SK-N-DZ (cell line): ENCODE measurements at regions not wholly inside any gene's neighbourhood (a gene's known extent, or its start where the extent isn't known, plus 50 kb on each side); places are given as distances from the start of the nearest gene placed in this dataset.
"Not testable (repeated sequence)": the region's sequence is repeated elsewhere in the genome, so short reads cannot be mapped to it uniquely, and the experiment has no call there.

ENCODE experiments used
- DNase-seq: peaks from one replicate; pipeline ENCODE4 v3.0.0-alpha.2; 2015; ENCODE audit warnings: low spot score

DNA sequence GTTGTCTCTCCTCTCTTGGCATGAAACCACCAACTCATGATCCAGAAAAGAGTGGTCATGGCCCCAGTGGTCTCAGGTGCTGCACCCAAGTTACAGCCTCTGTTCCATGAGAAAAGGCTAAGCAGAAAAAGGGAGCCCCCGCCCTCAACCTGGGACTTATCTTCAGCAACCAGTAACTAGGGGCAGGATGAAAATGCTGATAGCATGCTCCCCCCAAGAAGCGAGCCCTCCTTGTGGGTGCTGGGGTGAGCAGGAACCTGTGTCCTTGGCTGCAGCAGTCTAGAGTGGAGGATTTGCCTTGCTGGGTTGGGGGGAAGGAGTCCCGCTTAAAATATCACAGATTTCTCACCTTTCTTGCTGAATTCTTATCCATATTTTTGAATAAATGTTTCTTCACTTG is 490.0 kb downstream of the SUCLG1 start:
- DNase-seq = no peak

DNA sequence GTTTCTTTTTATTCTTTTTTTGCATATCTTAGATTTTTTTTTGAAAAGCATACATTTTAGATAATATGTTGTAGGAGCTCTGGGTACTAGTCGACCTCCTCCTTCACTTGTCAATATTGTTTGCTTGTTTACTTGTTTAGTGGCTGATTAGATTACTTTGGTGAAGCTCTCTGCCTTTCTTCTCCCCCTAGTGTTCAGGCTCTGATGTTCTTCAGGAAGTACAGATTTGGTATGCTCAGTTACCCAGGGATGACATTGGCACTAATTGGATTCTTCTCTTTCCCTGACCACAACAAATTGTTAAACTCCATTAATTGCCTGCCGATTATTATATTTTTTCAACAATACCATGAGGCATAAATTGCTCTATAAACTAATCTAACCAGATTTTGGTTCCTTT is 491.2 kb downstream of the SUCLG1 start:
- no peak for DNase-seq

DNA sequence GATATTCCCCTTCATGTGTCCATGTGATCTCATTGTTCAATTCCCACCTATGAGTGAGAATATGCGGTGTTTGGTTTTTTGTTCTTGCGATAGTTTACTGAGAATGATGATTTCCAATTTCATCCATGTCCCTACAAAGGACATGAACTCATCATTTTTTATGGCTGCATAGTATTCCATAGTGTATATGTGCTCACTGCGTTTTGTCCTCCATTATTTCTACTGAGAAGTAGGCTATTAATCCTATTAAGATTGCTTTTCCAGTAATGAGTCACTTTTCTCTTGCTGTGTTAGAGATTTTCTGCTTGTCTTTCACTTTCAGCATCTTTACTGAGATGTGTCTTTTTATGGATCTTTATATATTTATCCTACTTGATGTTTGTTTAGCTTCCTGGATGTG is 492.1 kb downstream of the SUCLG1 start:
- DNase-seq = not testable (repeated sequence)

DNA sequence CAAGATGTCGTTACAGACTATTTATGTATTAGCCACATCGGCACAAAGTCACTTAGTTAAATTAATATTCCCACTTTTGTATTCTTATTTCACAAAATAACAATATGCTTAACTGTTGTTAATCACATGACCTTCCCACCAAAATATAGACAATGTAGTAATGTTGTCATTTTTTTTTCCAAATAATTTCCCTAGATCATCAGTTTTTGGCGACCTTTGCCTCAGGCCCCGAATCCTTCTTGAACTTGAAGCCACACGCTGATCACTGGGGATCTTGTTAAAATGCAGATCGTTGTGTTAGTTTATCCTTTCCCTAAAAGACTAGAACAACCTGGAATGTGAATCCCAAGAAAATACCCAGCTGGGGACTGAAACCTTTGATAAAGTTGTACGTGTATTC is 497.6 kb downstream of the SUCLG1 start:
- no peak for DNase-seq

DNA sequence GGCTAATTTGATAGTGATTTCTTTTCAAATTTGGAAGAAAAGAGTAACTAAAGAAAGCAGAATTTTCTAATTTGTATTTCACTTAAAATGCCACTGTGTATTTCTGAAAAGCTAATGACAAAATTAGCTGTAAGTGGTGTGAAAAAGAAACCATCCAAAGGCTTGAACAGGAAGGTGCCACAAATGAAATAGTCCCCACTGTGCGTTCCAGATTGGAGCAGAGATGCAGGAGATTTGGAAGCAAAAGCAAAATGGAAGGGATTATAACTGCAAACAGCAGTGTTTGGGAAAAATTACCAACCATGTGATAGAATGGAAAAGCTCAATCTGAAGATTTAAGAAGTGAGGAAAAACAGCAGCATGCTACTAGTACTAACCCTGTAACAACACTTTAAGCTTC is 498.7 kb downstream of the SUCLG1 start:
- no peak for DNase-seq

DNA sequence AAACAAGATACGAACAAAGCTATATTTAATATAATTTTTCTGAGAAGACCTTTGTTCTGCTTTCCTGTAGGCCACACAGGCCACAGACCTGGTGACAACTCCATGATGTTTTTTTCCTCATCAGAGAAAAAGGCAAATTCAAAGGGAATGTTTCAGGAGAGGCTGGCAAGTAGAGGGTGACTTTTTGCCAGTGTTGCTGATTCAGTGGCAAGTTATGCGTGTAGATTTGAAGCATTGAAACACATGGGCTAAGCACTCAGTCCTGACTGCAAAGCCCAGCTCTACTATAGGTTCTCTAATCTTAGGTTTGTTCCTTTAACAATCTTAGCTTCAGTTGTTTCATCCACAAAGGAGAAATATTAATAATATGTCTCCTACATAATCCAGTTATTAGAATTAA is 499.8 kb downstream of the SUCLG1 start:
- no peak for DNase-seq

DNA sequence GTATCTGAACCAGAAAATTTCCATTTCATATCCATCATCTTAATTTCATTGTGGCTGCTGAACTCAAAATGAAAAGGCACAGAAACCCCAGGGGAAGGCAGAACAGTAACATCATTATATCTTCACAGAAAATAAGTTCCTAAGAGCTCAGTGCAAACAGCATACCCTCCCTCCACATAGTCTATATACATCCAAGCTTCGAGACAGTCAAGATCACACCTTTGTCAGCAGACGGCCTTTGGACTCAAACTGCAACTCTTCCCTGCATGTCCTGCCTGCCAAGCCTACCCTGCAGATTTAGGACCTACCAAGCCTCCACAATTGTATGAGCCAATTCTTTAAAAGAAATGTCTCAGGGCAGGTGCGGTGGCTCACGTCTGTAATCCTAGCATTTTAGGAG is 502.1 kb downstream of the SUCLG1 start:
- peak; percentile 30 for DNase-seq

DNA sequence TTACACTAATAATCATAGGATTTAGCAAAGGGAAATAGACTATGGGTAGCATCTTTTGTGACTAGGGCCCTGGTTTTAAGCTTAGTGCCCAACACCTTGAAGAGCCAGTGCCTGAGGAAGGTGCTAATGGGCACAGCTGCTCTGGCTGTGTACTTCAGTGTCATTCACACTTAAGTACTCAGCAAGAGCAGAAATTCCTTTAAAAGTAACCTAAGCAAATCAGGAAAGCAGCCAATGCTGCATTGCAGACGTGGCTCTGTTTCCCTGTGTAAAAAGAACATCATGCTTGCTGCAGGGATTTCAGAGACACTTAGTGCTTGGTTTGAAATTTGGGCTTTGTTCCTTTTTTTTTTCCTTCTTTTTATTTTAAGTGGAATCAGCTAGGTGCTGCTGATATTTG is 505.4 kb downstream of the SUCLG1 start:
- no peak for DNase-seq

DNA sequence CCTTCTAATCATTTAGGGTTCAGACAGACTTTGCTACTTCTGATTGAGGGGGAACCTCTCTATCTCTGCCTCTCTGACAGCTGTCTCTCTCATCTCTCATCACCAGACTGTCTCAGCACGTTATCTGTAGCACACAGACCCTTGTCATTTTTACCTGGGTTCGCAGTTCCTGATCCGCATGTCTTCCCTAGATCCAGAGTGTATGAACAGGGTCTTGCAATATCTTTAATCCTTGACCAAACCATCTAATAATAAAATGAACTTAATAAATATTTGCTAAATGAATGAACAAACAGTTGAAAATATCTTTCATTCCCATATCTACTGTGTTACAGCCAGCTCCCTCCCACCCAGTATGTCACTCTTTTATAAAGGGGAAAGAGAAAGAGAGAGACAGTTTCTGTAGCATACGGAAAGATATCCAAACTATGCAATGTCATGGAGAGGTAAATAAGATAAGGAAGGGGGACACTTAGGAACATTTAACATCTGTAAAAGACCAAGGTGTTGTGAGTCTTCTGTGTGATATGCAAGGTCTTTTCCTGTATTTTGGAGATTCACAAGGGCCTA is 507.6 kb downstream of the SUCLG1 start:
- no peak for DNase-seq

DNA sequence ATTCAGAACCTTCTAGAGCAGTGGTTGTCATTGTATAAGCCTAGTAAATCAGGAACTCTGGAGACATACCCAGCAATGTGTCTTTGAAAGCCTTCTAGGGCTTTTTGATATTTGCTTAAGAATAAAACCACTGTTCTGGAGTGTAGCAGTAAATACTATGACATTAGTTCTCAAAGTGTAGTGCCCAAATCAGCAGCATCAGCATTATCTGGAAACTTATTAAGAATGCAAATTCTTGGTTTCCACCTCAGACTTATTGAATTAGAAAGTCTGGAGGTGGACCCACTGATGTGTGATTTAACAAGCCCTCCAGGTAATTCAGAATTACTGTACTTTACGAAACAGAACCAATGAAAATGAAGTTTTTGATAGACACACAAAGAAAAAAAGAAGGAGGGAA is 509.7 kb downstream of the SUCLG1 start:
- DNase-seq = no peak

DNA sequence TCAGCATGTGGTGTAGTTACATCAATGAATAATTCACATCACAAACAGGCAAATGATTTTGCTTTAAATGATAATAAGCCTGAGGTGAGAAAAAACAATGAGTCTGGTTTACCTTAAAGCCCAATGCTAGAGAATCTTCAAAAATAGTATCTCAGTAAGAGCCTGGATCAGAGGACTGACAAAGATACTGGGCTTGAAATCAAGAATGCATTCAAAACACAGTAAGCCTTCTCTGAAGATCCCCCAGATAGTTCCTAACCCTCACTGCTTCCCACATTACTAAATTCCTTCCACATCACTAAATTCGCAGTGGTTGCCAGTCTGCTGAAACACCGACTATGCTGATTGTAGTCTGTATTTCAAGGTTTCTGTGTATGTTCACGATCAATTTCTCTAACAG is 514.9 kb downstream of the SUCLG1 start:
- no peak for DNase-seq

DNA sequence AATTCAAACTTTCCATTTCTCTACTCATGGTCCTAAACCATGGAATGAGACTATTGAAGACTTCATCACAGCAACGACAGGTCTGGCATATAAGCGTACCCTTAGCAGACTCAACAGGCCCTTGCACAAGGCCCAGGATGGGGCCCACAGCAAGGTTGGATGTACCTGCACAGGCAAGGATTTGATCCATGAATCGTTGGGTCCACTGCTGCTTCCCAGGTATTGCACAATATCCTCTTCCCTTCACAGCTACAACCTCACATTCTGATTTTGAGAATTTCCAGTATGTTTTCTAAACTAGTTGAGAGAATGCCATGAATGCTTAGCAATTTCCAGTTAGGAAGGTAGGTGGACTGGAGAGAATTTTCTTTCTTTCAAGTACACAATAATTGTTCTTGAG is 515.8 kb downstream of the SUCLG1 start:
- no peak for DNase-seq

DNA sequence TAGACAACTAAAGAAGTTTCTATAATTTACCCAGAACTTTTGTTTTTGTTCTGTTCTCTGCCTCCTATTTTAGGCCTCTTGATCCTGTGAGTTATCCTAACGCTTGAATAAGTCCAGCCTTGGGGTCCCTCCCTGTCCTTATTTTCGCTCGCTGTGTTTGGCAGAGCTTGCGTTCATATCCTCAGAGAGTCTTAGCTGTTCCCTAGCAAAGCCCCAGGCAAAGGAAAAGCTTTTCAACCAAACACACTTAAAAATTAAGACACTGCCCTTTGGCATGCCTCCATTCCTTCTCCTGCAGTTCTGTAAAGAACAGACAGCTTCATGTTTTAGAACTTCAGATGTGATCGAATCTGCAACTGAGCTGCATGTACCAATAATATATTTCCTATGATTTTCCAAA is 517.2 kb downstream of the SUCLG1 start:
- no peak for DNase-seq

DNA sequence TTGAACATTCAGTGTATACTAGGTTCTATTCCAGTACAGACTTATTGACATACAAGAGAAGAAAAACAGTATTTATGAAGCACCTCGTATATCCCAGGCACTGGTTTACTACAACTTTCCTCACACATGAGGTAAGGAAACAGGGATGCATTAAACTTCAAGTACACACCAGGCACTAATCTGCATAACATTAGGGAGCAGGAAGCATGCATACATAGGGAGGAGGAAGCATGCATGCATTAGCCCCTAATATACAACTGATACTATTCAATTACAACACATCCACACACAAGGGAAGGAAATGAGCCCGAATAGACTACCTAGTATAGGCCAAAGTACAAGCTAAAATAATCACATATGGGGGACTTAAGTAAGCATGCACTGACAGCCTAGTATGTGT is 525.3 kb downstream of the SUCLG1 start:
- DNase-seq = no peak

DNA sequence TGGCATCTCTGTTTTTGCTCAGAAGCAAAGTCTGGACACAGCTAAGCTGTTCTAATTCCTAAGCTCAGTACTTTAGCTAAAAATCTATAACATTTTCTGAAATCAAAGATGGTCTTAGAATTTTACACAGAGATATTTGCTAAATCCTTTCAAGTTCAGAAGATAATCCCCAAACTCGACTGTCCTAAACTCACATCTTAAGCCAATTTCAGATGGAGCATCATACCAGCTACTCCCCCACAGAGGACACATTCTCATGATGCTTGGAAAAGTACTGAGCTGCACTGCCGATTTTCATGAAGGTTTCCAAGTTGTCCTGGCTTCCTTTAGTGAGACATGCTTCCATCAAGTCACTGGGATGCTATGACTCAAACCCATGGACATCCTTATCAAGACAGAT is 535.5 kb downstream of the SUCLG1 start:
- DNase-seq = no peak

DNA sequence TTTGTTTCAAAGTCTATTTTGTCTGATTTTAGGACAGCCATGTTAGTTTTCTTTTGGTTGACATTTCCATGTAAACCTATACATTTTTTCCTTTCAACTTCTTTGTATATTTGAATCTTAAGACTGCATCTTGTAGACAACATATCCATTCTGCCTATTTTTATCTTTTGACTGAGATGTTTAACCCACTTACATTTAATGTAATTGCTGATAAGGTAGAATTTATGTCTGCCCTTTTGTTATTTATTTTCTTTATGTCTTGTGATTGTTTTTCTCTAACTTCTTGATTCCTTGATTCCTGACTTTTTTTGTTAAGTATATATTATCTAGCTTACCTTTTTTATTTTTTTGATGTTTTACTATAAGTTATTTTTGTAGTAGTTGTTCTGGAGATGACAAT is 542.5 kb downstream of the SUCLG1 start:
- DNase-seq = no peak

DNA sequence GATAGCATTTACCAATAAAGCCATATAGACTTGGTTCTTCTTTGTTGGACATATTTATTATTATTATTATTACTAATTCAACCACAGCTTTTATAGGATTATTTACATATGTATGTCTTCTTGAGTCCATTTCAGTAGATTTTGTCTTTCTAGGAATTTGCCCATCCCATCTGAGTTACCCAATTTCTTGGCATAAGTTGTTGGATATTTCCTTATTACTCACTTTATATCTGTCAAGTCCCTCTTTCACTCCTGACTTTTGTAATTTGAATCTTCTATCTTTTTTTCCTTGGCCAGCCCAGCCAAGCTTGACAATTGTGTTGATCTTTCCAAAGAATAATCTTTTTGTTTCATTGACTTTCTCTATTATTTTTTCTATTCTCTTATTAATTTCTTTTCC is 543.7 kb downstream of the SUCLG1 start:
- DNase-seq = no peak

DNA sequence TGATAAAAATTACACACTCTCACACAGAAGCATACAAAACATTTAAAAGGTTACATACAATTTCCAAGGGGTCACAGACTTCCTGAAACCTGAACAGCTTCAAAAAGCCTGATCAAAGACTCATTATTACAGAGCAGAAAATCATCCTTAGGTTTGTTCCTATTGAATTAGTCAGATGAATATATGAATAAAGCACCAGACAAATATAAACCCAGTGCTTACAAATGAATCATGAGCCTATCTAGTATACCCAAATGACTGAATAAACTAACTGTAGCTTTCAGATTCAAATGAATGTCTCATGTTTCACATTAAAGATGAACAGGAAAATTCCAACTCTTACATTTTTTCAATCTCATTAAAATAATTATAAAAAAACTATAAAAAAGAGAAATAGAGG is 550.3 kb downstream of the SUCLG1 start:
- no peak for DNase-seq

DNA sequence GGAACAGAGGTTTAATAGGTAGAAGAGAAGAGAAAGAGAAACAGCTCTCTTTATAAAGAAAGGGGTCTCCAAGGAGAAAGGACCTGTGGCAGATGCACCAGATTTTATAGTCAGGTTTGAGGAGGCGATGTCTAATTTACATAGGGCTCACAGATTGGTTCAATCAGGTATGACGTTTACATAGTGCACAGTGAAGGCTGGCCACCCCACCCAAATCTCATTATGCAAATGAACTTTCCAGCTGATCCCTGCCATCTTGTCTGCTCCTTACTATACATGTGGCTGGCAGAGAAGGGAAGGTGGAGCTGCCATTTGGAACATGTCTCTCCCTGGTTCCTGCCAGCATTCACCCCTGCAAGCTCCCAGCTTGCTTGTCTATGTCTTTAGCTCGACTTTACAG is 557.8 kb downstream of the SUCLG1 start:
- DNase-seq = peak; percentile 63

DNA sequence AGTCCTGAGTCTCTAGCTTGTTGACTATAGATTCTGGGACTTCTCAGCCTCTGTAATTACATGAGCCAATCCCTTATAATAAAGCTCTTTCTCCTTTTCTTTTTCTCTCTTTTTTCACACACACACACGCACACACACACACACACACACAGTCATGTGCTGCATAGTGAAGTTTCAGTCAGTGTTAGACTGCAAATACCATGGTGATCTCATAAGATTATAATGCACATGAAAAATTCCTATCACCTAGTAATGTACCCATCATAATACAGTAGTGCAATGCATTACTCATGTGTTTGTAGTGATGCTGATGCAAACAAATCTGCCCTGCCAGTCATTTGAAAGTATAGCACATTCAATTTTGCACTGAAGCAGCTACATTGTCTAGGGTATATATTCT is 558.2 kb downstream of the SUCLG1 start:
- DNase-seq = peak; percentile 3

DNA sequence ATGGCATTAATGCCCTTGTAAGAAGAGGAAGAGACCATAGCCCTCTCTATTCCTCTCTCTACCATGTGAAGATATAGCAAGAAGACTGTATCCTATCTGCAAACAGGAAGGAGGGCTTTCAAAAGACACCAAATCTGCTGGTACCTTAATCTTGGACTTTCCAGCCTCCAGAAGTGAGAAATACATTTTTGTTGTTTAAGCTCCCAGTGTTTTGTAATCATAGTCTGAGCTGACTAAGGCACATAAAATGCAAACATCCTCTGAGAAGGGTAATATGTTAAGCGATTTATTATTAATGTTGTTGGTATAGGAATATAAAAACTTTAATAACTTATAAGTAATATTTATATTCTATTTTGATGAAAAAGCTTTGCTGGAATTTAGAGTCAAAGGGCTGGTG is 559.8 kb downstream of the SUCLG1 start:
- DNase-seq = no peak

DNA sequence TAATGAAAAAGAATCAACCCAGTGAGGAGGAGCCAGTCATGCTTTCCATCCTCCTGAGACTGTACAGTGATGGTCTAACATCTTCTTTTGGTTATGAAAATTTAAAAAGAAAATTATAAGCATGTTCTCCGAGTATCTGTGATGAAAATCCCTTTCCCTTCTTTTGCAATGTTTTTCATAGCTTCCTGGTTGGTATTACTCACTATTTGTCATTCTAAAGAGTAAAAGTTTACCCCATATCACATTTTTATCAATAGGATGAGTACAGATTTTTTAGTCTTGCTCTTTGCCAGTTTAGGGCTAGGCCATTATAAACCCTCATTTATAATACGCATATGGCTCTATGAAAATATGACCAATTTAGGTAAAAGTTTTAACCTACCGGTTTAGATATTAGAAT is 564.1 kb downstream of the SUCLG1 start:
- DNase-seq = no peak

DNA sequence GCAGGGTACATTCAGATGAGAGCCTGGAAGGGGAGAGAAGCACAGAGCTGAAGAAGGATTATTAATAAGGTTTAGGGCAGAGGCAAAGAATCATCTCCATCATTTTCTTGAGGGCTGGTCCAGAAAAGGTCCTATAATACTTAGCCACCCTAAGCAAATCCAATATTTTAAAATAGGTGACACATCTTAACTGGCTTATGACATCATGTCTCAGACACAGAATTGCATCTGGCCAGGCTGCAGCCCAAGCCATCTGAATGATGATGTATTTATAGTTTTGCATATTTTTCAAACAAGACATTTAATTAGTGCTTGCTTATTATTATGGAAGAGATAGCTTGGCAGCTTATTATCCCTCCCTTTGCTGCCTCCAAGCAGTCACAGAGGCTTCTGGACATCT is 571.3 kb downstream of the SUCLG1 start:
- no peak for DNase-seq

DNA sequence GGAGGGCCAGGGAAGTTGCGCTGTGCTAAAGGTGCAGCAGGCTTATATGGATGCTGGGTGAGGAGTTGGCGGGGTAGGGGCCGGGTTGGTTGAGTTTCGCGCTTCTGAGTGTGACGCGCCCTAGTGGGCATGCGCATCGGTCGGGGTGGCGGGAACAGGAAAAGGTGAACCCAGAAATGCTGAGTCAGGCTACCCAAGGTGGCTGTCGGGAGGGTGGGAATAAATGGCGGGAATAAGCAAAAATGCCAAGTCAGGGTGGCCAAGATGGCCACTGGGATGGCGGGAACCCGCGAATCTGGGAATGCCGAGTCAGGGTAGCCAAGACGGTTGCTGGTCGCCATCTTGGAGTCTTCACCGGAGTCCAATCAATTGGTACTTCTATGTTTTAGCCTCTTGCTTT is 580.0 kb downstream of the SUCLG1 start:
- DNase-seq = no peak

DNA sequence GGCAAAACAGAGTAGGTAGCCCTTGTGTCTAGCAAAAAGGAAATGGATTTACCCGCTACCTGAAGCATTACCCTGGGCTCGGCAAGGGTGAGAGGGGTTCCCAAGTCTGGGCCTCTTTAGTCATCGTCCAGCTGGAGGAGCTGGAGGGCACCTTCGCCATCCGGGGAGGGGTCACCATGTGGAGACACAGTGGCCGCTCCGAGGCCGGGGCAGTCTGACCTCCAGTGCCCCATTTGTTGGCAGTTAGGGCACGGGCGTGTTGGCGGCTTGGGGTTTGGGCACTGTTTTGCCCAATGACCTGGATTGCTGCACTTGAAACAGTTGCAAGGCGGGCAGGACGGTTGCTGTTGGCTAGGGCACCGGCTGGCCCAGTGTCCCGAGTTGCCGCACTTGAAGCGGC is 581.8 kb downstream of the SUCLG1 start:
- not testable (repeated sequence) for DNase-seq
